GM11168 (cell line): ENCODE measurements at regions not wholly inside any gene's neighbourhood (a gene's known extent, or its start where the extent isn't known, plus 50 kb on each side); places are given as distances from the start of the nearest gene placed in this dataset.
"Not testable (repeated sequence)": the region's sequence is repeated elsewhere in the genome, so short reads cannot be mapped to it uniquely, and the experiment has no call there.

Source experiments
- in situ Hi-C: fragments of 300-500 bp; cut with MboI; formaldehyde crosslinking; loops from one replicate; pipeline ENCODE4 v1.12.0; 2022; ENCODE audit warnings: low sequenced_read_pairs; ENCODE audit not compliant: unreplicated experiment

DNA sequence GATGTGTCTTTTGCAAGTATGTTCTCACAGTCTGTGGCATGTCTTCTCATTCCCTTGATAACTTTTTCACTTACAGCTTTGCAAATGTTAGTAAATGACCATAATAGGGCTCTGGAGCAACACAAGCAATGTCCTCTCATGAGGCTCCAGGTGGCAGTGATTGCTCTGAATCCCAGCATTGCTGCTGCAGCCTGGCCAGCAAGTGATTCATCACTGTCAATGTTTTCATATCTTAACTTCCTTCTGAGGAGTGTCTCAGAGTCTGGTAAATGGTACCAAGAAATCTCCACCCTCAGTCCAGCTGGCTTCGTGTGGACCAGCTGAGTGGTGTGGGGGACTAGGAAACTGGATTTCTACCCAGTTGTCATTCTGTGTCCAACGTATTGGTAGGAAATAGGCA lies 139.6 kb downstream of the MYLK4 start:
- in situ Hi-C loops: no loop called here

GRCh38 chr6:2608503-2608902 lies 142.2 kb downstream of the MYLK4 start:
- in situ Hi-C loops: no loop called here

- in situ Hi-C loops: no loop called here
Observed at GRCh38 chr6:2600363-2600762, 150.4 kb downstream of the MYLK4 start.

DNA sequence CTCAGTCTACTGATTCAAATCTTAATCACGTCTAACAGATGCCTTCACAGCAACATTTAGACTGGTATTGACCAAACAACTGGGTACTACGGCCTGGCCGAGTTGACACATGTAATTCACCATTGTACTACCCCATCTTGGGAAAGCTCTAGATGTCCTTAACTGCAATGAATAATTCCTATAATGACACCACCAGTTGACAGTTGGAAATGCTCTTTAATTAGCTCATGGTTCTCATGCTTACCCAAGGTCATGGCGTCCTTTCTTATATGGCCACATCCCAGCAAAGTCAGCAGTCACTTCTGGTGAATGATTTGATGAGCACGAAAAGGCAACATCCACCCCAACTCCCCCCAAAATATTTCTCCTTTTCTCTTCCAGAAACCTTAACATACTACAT lies 150.9 kb downstream of the MYLK4 start:
- in situ Hi-C loops: no loop called here

- in situ Hi-C loops: no loop called here
Observed at GRCh38 chr6:2598867-2599266, 151.9 kb downstream of the MYLK4 start.

DNA sequence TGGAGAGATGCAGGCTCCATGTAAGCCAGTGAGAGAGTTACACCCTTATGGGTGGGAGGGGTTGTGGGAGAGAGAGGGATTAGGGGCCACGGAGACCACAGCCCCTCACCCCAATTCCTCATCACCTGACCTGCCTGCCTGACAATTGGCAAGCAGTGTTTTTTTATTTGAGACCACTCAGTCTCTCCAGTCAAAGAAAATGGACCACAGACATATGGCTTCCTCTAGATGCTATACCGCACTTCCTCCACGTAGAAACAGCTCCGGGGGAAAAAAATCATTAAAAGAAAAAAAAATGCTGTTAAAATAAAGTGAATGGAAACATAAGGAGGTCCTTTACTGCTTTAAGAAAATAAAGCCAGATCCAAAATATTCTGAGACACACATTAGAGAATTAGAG lies 152.7 kb downstream of the MYLK4 start:
- in situ Hi-C loops: no loop called here

DNA sequence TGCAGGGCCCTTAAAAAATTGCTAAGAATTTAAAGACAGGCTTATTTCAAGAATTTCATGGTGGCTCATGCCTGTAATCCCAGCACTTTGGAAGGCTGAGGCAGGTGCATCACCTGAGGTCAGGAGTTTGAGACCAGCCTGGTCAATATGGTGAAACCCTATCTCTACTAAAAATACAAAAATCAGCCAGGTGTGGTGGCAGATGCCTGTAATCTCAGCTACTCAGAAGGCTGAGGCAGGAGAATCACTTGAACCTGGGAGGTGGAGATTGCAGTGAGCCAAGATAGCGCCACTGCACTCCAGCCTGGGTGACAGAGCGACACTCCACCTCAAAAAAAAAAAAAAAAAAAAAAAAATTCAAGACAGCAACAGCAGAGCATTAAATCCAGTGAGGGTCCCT lies 153.3 kb downstream of the MYLK4 start:
- in situ Hi-C loops: not testable (repeated sequence)

GRCh38 chr6:2596222-2596621 lies 154.5 kb downstream of the MYLK4 start:
- in situ Hi-C loops: no loop called here

GRCh38 chr6:2594868-2595267 lies 155.9 kb downstream of the MYLK4 start:
- in situ Hi-C loops: no loop called here

GRCh38 chr6:2593167-2593566 lies 157.6 kb downstream of the MYLK4 start:
- in situ Hi-C loops: no loop called here

- in situ Hi-C loops: no loop called here
Observed at GRCh38 chr6:2589171-2589661, 161.5 kb downstream of the MYLK4 start.

DNA sequence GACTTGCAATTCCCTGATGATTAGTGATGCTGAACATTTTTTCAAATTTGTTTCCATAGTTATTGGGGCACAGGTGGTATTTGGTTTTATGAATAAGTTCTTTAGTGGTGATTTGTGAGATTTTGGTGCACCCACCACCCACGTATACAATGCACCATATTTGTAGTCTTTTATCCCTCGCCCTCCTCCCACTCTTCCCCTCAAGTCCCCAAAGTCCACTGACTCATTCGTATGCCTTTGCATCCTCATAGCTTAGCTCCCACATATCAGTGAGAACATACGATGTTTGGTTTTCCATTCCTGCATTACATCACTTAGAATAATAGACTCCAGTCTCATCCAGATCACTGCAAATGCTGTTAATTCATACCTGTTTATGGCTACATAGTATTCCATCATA lies 167.3 kb downstream of the MYLK4 start:
- in situ Hi-C loops: no loop called here

- in situ Hi-C loops: no loop called here
Observed at GRCh38 chr6:2582268-2582667, 168.5 kb downstream of the MYLK4 start.

DNA sequence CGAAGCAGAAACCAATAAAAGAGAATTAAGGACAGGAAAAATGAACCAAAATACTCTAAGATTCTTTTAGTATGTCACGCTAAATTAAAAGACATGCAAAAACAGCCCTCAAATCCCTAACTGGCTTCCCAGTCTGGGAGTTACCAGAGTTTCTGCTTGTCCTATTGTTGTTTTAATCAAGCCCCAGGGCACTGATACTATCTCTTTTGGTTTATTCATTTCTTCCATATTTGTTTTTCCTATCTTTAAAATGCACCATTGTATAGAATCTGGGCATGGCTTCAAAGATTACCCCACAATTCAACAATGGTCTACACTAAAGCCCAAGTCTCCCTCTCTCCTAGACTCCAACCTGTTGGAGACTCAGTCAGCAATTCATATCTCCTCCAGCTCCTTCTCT lies 169.1 kb downstream of the MYLK4 start:
- in situ Hi-C loops: no loop called here

GRCh38 chr6:2581011-2581410 lies 169.7 kb downstream of the MYLK4 start:
- in situ Hi-C loops: no loop called here

- in situ Hi-C loops: no loop called here
Observed at GRCh38 chr6:2579804-2580570, 170.7 kb downstream of the MYLK4 start.

DNA sequence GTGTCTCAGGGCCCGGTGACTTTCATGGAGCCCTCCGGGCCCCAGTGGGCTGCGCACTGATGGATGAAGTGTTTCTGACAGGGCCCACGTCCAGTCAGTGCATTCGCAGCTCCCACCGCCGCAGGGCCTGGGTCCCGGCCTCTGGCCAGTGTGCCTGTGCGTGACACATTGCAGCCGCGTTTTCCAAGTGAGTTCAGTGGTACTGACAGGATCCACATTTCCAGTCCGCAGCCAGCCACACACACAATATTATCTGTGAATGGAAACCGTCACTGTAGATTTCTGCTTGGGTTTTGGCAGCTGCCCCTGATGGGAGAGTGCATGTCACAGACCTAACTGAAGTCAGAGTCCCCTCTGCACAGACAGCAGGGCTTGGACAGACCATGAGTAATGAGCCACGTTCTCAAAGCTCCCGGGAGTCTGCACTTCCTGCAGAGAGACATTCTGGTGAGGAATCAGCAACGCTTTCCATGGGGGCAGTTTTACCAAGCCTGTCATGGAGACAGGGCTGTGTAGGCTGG lies 171.4 kb downstream of the MYLK4 start:
- in situ Hi-C loops: no loop called here

DNA sequence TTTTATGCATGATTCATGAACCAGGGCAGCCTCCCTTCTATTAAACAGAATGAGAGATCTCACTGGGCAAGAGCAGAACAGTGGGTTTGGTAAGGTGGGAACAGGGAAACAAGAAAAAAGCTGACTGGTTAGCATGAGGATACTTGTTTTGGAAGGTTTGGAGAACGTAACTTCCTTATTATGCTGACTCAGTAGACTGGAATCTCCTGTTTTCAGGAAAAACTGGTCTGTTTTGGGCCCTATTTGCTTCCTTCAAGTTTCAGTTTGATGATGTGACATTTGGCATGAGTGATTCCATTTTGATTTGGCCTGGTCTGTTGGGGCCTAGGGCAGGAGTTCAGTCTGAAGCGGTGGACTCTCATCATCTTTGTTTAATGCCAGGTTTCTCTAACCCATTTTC lies 172.0 kb downstream of the MYLK4 start:
- in situ Hi-C loops: no loop called here

DNA sequence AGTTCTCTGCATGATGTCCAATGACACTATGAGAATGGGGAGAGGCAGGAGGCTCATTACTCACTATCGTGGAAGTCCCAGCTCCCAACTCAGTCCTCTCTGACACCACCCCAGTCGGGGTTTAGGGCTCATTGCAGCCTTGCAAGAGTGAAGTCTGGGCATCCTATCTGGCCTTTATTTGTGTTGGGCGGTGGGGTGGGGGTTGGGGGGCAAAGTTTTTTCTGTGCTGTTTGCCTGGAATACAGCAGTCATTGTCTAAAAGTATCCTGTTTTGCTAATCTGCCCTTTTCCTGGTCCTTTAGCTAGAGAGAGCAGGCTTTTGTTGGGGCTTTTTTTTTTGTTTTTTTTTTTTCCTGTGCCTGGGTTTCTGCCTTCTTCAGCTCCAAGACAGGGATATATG lies 174.2 kb downstream of the MYLK4 start:
- in situ Hi-C loops: no loop called here

- in situ Hi-C loops: no loop called here
Observed at GRCh38 chr6:2575236-2575635, 175.5 kb downstream of the MYLK4 start.

GRCh38 chr6:2569420-2569819 lies 181.3 kb downstream of the MYLK4 start:
- in situ Hi-C loops: not testable (repeated sequence)

DNA sequence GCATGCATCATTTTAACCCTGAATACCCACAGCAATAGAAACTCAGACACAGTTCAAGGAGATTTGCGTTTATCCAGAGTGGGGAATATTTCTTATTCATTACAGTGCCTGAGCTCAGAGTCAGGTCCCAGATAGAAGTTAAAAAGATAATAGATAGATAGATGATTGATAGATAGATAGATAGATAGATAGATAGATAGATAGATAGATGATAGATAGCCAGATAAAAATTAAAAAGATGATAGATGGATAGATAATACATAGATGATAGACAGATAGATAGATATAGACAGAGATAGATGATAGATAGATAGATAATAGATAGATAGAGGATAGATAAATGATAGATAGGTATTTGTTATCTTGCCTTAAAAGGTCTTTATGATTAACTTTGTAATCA lies 184.7 kb downstream of the MYLK4 start:
- in situ Hi-C loops: no loop called here
